ENCODE measurements at regions not wholly inside any gene's neighbourhood (a gene's known extent, or its start where the extent isn't known, plus 50 kb on each side); places are given as distances from the start of the nearest gene placed in this dataset.

- TF ChIP-seq CTCF (IDR thresholded peaks at IDR 0.05; ENCODE audit: extremely low read depth, low read depth, low read length) = no peak
- no peak for DNase-seq (ENCODE audit: insufficient read length, low spot score, missing footprints)
- peaks cover 40% of the 10 kb centered on the region for H3K4me1 ChIP-seq (ENCODE audit: insufficient read depth, low read length)
Measured at GRCh38 chr5:93076096-93076495, 504.9 kb downstream of the NR2F1-AS1 start.

GRCh38 chr5:93073547-93073946 lies 507.5 kb downstream of the NR2F1-AS1 start:
- no peak overlapping the region for H3K4me2 ChIP-seq (ENCODE audit: insufficient read depth, low read length)

More at GRCh38 chr5:93076096-93076495, 504.9 kb downstream of the NR2F1-AS1 start:
- Histone ChIP-seq H2AFZ (ENCODE audit: low read length) (no peak overlapping the region), H4K20me1 (ENCODE audit: insufficient read depth, low read length) (no peaks in the 10 kb centered on the region), H3K4me2 (ENCODE audit: insufficient read depth, low read length) (no peak overlapping the region), H3K36me3 (ENCODE audit: insufficient read depth, low read length) (no peaks in the 10 kb centered on the region), H3K79me2 (ENCODE audit: insufficient read depth, low read length) (no peaks in the 10 kb centered on the region), H3K9me3 (ENCODE audit: low read depth, low read length) (no peaks in the 10 kb centered on the region), H3K27ac (ENCODE audit: low read depth, low read length) (no peak overlapping the region), H3K27me3 (ENCODE audit: insufficient read depth, low read length) (no peaks in the 10 kb centered on the region), H3K4me3 (ENCODE audit: insufficient read depth, low read length) (no peak overlapping the region)

GRCh38 chr5:93072831-93073459 lies 508.1 kb downstream of the NR2F1-AS1 start:
- DNase-seq (ENCODE audit: insufficient read length, low spot score, missing footprints) = no peak
- no peaks in the 10 kb centered on the region for H4K20me1 ChIP-seq (ENCODE audit: insufficient read depth, low read length)
- no peaks in the 10 kb centered on the region for H3K27me3 ChIP-seq (ENCODE audit: insufficient read depth, low read length)
- no peaks in the 10 kb centered on the region for H3K79me2 ChIP-seq (ENCODE audit: insufficient read depth, low read length)
- H3K4me1 ChIP-seq (ENCODE audit: insufficient read depth, low read length) = peaks cover 29% of the 10 kb centered on the region
- H2AFZ ChIP-seq (ENCODE audit: low read length) = no peak overlapping the region
- TF ChIP-seq CTCF (IDR thresholded peaks at IDR 0.05; ENCODE audit: extremely low read depth, low read depth, low read length) = no peak
- no peaks in the 10 kb centered on the region for H3K9me3 ChIP-seq (ENCODE audit: low read depth, low read length)
- H3K36me3 ChIP-seq (ENCODE audit: insufficient read depth, low read length) = no peaks in the 10 kb centered on the region
- no peak overlapping the region for H3K4me2 ChIP-seq (ENCODE audit: insufficient read depth, low read length)
- no peak overlapping the region for H3K27ac ChIP-seq (ENCODE audit: low read depth, low read length)
- no peak overlapping the region for H3K4me3 ChIP-seq (ENCODE audit: insufficient read depth, low read length)

More at GRCh38 chr5:93073547-93073946, 507.5 kb downstream of the NR2F1-AS1 start:
- TF ChIP-seq CTCF (IDR thresholded peaks at IDR 0.05; ENCODE audit: extremely low read depth, low read depth, low read length) = no peak
- Histone ChIP-seq H3K79me2 (ENCODE audit: insufficient read depth, low read length) (no peaks in the 10 kb centered on the region), H3K4me3 (ENCODE audit: insufficient read depth, low read length) (no peak overlapping the region), H3K27ac (ENCODE audit: low read depth, low read length) (no peak overlapping the region), H3K27me3 (ENCODE audit: insufficient read depth, low read length) (no peaks in the 10 kb centered on the region), H3K4me1 (ENCODE audit: insufficient read depth, low read length) (peaks cover 31% of the 10 kb centered on the region), H3K9me3 (ENCODE audit: low read depth, low read length) (no peaks in the 10 kb centered on the region), H4K20me1 (ENCODE audit: insufficient read depth, low read length) (no peaks in the 10 kb centered on the region), H3K36me3 (ENCODE audit: insufficient read depth, low read length) (no peaks in the 10 kb centered on the region), H2AFZ (ENCODE audit: low read length) (no peak overlapping the region)
- DNase-seq (ENCODE audit: insufficient read length, low spot score, missing footprints) = no peak

- no peak for TF ChIP-seq CTCF (IDR thresholded peaks at IDR 0.05; ENCODE audit: extremely low read depth, low read depth, low read length)
- Histone ChIP-seq H3K4me3 (ENCODE audit: insufficient read depth, low read length) (no peak overlapping the region), H2AFZ (ENCODE audit: low read length) (no peak overlapping the region)
Measured at GRCh38 chr5:93071710-93072109, 509.3 kb downstream of the NR2F1-AS1 start.

More at GRCh38 chr5:93071710-93072109, 509.3 kb downstream of the NR2F1-AS1 start:
- Histone ChIP-seq H3K4me2 (ENCODE audit: insufficient read depth, low read length) (no peak overlapping the region), H3K79me2 (ENCODE audit: insufficient read depth, low read length) (no peaks in the 10 kb centered on the region), H3K4me1 (ENCODE audit: insufficient read depth, low read length) (peaks cover 17% of the 10 kb centered on the region), H3K27ac (ENCODE audit: low read depth, low read length) (no peak overlapping the region), H3K27me3 (ENCODE audit: insufficient read depth, low read length) (no peaks in the 10 kb centered on the region), H3K9me3 (ENCODE audit: low read depth, low read length) (no peaks in the 10 kb centered on the region), H3K36me3 (ENCODE audit: insufficient read depth, low read length) (no peaks in the 10 kb centered on the region), H4K20me1 (ENCODE audit: insufficient read depth, low read length) (no peaks in the 10 kb centered on the region)
- DNase-seq (ENCODE audit: insufficient read length, low spot score, missing footprints) = no peak
